Liver (tissue), 8 donors: ENCODE measurements at regions not wholly inside any gene's neighbourhood (a gene's known extent, or its start where the extent isn't known, plus 50 kb on each side); places are given as distances from the start of the nearest gene placed in this dataset.

Experiments
- DNase-seq: peaks from one replicate; pipeline ENCODE4 v3.0.0-alpha.2; 2017; ENCODE audit warnings: low spot score
- H3K27ac ChIP-seq, 2 donors: one replicate each; pipeline ENCODE4 v1.7.0; 2013; ENCODE audit warnings: inconsistent platforms in 2 of 2, low read length in 2 of 2, control low read depth in 1 of 2, low read depth in 1 of 2, mild to moderate bottlenecking in 1 of 2
- H3K27me3 ChIP-seq, 4 donors: one replicate each; pipeline versions ENCODE4 v1.6.1 to v1.7.0; 2013; ENCODE audit warnings: low read length in 3 of 4, inconsistent platforms in 1 of 4, mild to moderate bottlenecking in 1 of 4, moderate library complexity in 1 of 4; ENCODE audit not compliant: control insufficient read depth in 4 of 4, insufficient read depth in 4 of 4
- H3K36me3 ChIP-seq, 4 donors: one replicate each; pipeline versions ENCODE4 v1.6.1 to v1.7.0; 2013; ENCODE audit warnings: low read length in 3 of 4, mild to moderate bottlenecking in 3 of 4, low read depth in 1 of 4, moderate library complexity in 1 of 4; ENCODE audit not compliant: control insufficient read depth in 4 of 4, insufficient read depth in 3 of 4
- H3K4me1 ChIP-seq, 4 donors: one replicate each; pipeline versions ENCODE4 v1.6.1 to v1.7.0; 2013; ENCODE audit warnings: low read length in 3 of 4, mild to moderate bottlenecking in 3 of 4, moderate library complexity in 1 of 4; ENCODE audit not compliant: control insufficient read depth in 4 of 4, insufficient read depth in 4 of 4
- H3K4me3 ChIP-seq, 3 donors: one replicate each; pipeline versions ENCODE4 v1.6.1 to v1.7.0; 2013; ENCODE audit warnings: low read length in 3 of 3, control low read depth in 1 of 3, low read depth in 1 of 3, mild to moderate bottlenecking in 1 of 3
- H3K9ac ChIP-seq, 2 donors: one replicate each; pipeline ENCODE4 v1.7.0; 2013; ENCODE audit warnings: low read length in 2 of 2, mild to moderate bottlenecking in 2 of 2, moderate library complexity in 2 of 2, control low read depth in 1 of 2, low read depth in 1 of 2
- H3K9me3 ChIP-seq, 4 donors: one replicate each; pipeline versions ENCODE4 v1.6.1 to v1.7.0; 2013; ENCODE audit warnings: low read length in 3 of 4; ENCODE audit not compliant: control insufficient read depth in 4 of 4
- ATF3 ChIP-seq: IDR thresholded peaks from 2 replicates; pipeline ENCODE4 v1.6.1; 2016; ENCODE audit warnings: antibody characterized with exemption
- CTCF ChIP-seq: fragments of 150-350 bp; IDR thresholded peaks from 2 replicates; pipeline ENCODE4 v1.5.1; 2017; ENCODE audit warnings: improper control_type of control experiment, low read depth, low read length; ENCODE audit not compliant: missing input control
- FOXA1 ChIP-seq: IDR thresholded peaks from 2 replicates; pipeline ENCODE4 v1.6.1; 2016; ENCODE audit warnings: antibody characterized with exemption
- FOXA2 ChIP-seq: IDR thresholded peaks from 2 replicates; pipeline ENCODE4 v1.6.1; 2016; ENCODE audit warnings: antibody characterized with exemption
- GABPA ChIP-seq, 2 donors: IDR thresholded peaks in 1 of 2; conservative IDR thresholded peaks in 1 of 2; 2 replicates each; pipeline ENCODE4 v1.6.1; 2016; ENCODE audit warnings: antibody characterized with exemption in 2 of 2, mild to moderate bottlenecking in 1 of 2, moderate library complexity in 1 of 2
- HNF4G ChIP-seq: IDR thresholded peaks from 2 replicates; pipeline ENCODE4 v1.6.1; 2016; ENCODE audit warnings: antibody characterized with exemption
- JUND ChIP-seq, 2 donors: IDR thresholded peaks; 2 replicates each; pipeline ENCODE4 v1.6.1; 2016; ENCODE audit warnings: antibody characterized with exemption in 2 of 2
- RAD21 ChIP-seq, 2 donors: IDR thresholded peaks; 2 replicates each; pipeline ENCODE4 v1.6.1; 2016; ENCODE audit warnings: antibody characterized with exemption in 2 of 2, mild to moderate bottlenecking in 2 of 2
- REST ChIP-seq: IDR thresholded peaks from 2 replicates; pipeline ENCODE4 v1.6.1; 2016; ENCODE audit warnings: antibody characterized with exemption, mild to moderate bottlenecking
- RXRA ChIP-seq, 2 donors: IDR thresholded peaks; 2 replicates each; pipeline ENCODE4 v1.6.1; 2017 to 2018; ENCODE audit warnings: antibody characterized with exemption in 2 of 2, mild to moderate bottlenecking in 1 of 2
- YY1 ChIP-seq: IDR thresholded peaks from 2 replicates; pipeline ENCODE4 v1.6.1; 2016; ENCODE audit warnings: antibody characterized with exemption, mild to moderate bottlenecking
- WGBS: extraction: QIAGEN DNeasy Blood & Tissue Kit; methylation state at CpG from one replicate; pipeline ENCODE4 v1.1.7; 2013; 5-methylcytosine and 5-hydroxymethylcytosine counted together
- TF ChIP-seq, protein P1 (sequence below): IDR thresholded peaks from 2 replicates; pipeline ENCODE4 v1.6.1; 2016; ENCODE audit warnings: antibody characterized with exemption
- donor health status: healthy.
- donor health status: healthy.
- donor health status: healthy.
- donor health status: healthy.
- donor health status: healthy.

DNA sequence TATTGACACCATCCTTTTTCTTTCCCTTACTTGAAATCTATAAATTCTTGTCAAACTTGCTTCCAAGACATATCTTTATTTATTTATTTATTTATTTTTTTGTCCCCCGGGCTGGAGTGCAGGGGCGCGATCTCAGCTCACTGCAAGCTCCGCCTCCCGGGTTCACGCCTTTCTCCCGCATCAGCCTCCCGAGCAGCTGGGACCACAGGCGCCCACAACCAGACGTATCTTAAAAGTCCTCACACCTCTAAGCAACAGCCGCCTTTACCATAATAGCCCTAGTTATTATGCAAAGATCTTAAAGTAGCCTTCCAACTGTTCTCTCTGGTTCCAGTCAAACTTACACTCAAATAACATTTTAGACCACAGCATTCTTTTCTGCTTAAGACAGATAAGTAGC, 657.0 kb upstream of the B3GAT1 start:
- Histone ChIP-seq H3K4me3 (no peak overlapping the region), H3K27me3 (peaks cover 0 to 4% (median 0%) of the 10 kb centered on the region in 4 donors), H3K4me1 (no peaks in the 10 kb centered on the region), H3K36me3 (no peaks in the 10 kb centered on the region), H3K9me3 (no peaks in the 10 kb centered on the region), H3K27ac (no peak overlapping the region), H3K9ac (no peak overlapping the region)
- no peak for DNase-seq
- TF ChIP-seq RXRA (IDR thresholded peaks at IDR 0.05), result no peak
- 88% methylated on average over 11 of the region's 11 CpGs for WGBS

GRCh38 chr11:135062994-135063393, 651.0 kb upstream of the B3GAT1 start:
- 62% methylated on average over 5 of the region's 5 CpGs for WGBS
- Histone ChIP-seq H3K9ac (no peak overlapping the region), H3K4me3 (no peak overlapping the region)

GRCh38 chr11:135061166-135061565, 649.1 kb upstream of the B3GAT1 start:
- no peak overlapping the region for H3K9ac ChIP-seq

More at GRCh38 chr11:135062994-135063393, 651.0 kb upstream of the B3GAT1 start:
- Histone ChIP-seq H3K36me3 (no peaks in the 10 kb centered on the region), H3K27ac (no peak overlapping the region), H3K27me3 (peaks cover 0 to 8% (median 0%) of the 10 kb centered on the region in 4 donors), H3K4me1 (no peaks in the 10 kb centered on the region), H3K9me3 (peaks cover 0 to 14% (median 3%) of the 10 kb centered on the region in 4 donors)
- DNase-seq, result no peak
- no peak for TF ChIP-seq HNF4G

GRCh38 chr11:135046986-135047385, 634.9 kb upstream of the B3GAT1 start:
- H3K4me3 ChIP-seq, result no peak overlapping the region
- no peaks in the 10 kb centered on the region for H3K4me1 ChIP-seq
- H3K9me3 ChIP-seq, result no peaks in the 10 kb centered on the region
- DNase-seq, result no peak
- H3K27me3 ChIP-seq, result no peaks in the 10 kb centered on the region
- H3K9ac ChIP-seq, result no peak overlapping the region
- no peak overlapping the region for H3K27ac ChIP-seq
- no peaks in the 10 kb centered on the region for H3K36me3 ChIP-seq
- 50% methylated on average over 11 of the region's 13 CpGs for WGBS
- TF ChIP-seq JUND (IDR thresholded peaks at IDR 0.05), result no peak
- no peak for TF ChIP-seq GABPA (IDR thresholded peaks at IDR 0.05 in 1 of 2, conservative IDR thresholded peaks at IDR 0.05 in 1 of 2)
- no peak for TF ChIP-seq REST
- TF ChIP-seq FOXA1, result no peak
- TF ChIP-seq RAD21 (IDR thresholded peaks at IDR 0.05), result no peak
- TF ChIP-seq YY1, result no peak
- no peak for TF ChIP-seq FOXA2

More at GRCh38 chr11:135061166-135061565, 649.1 kb upstream of the B3GAT1 start:
- TF ChIP-seq ATF3, result no peak
- TF ChIP-seq, protein P1, sequence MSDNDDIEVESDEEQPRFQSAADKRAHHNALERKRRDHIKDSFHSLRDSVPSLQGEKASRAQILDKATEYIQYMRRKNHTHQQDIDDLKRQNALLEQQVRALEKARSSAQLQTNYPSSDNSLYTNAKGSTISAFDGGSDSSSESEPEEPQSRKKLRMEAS, result no peak
- no peak for TF ChIP-seq YY1
- TF ChIP-seq JUND (IDR thresholded peaks at IDR 0.05), result no peak
- no peak for TF ChIP-seq RXRA (IDR thresholded peaks at IDR 0.05)
- TF ChIP-seq CTCF, result no peak
- Histone ChIP-seq H3K9me3 (peaks cover 0 to 14% (median 3%) of the 10 kb centered on the region in 4 donors), H3K27me3 (peaks cover 0 to 7% (median under 1%) of the 10 kb centered on the region in 4 donors), H3K4me1 (no peaks in the 10 kb centered on the region), H3K36me3 (no peaks in the 10 kb centered on the region), H3K27ac (no peak overlapping the region), H3K4me3 (no peak overlapping the region)
- 73% methylated on average over 2 of the region's 2 CpGs for WGBS
- DNase-seq, result no peak
